ENCODE measurements at regions not wholly inside any gene's neighbourhood (a gene's known extent, or its start where the extent isn't known, plus 50 kb on each side); places are given as distances from the start of the nearest gene placed in this dataset.

GRCh38 chr3:154783061-154783460 is 297.1 kb upstream of the MME start:
- TF ChIP-seq POLR2A (IDR thresholded peaks at IDR 0.05) (no peak), CTCF (IDR thresholded peaks at IDR 0.05) (no peak)

Data from testis (tissue), 2 donors.